Immature natural killer cell (primary cell): ENCODE measurements at regions not wholly inside any gene's neighbourhood (a gene's known extent, or its start where the extent isn't known, plus 50 kb on each side); places are given as distances from the start of the nearest gene placed in this dataset.

ENCODE experiments used
- DNase-seq, 3 donors: peaks; one replicate each; pipeline ENCODE4 v3.0.0; 2022; ENCODE audit warnings: mixed read lengths in 1 of 3
- H3K27ac Mint-ChIP-seq, 6 donors: one replicate each; pipeline ENCODE4 v1.8.0; 2020; ENCODE audit warnings: mixed read lengths in 6 of 6, mild to moderate bottlenecking in 5 of 6, inconsistent platforms in 4 of 6, moderate library complexity in 3 of 6
- H3K27me3 Mint-ChIP-seq, 3 donors: one replicate each; pipeline ENCODE4 v1.8.0; 2020 to 2021; ENCODE audit warnings: low read depth in 3 of 3, mild to moderate bottlenecking in 3 of 3, mixed read lengths in 3 of 3, moderate library complexity in 3 of 3, inconsistent platforms in 1 of 3
- H3K36me3 Mint-ChIP-seq, 3 donors: one replicate each; pipeline ENCODE4 v1.8.0; 2020; ENCODE audit warnings: mixed read lengths in 3 of 3, inconsistent platforms in 2 of 3, mild to moderate bottlenecking in 2 of 3
- H3K4me1 Mint-ChIP-seq, 2 donors: one replicate each; pipeline ENCODE4 v1.8.0; 2020; ENCODE audit warnings: inconsistent platforms in 2 of 2, mild to moderate bottlenecking in 2 of 2, mixed read lengths in 2 of 2, moderate library complexity in 1 of 2
- H3K4me3 Mint-ChIP-seq, 5 donors: one replicate each; pipeline ENCODE4 v1.8.0; 2020; ENCODE audit warnings: mild to moderate bottlenecking in 5 of 5, mixed read lengths in 5 of 5, inconsistent platforms in 3 of 5, moderate library complexity in 3 of 5
- H3K9me3 Mint-ChIP-seq, 6 donors: one replicate each; pipeline ENCODE4 v1.8.0; 2020; ENCODE audit warnings: mild to moderate bottlenecking in 6 of 6, mixed read lengths in 6 of 6, inconsistent platforms in 4 of 6, moderate library complexity in 3 of 6

DNA sequence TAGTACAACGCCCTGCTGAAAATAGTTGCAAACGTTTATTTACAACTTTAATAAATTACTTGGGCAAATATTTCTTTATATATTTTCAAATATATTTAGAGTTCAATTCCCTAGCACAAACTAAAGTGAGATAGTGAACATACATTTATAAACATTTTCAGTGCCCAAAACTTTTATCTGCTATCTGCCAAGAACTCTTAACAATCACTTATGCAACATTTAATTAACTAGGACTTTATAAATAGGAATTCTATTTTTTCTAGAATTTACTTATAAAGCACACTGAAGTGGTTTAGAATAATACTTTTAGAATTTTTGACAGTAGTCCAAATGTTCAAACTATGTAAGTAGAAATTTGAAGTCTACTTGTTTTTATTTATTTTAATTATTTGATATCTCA, 452.6 kb upstream of the RGS17 start:
- H3K36me3 Mint-ChIP-seq: peaks cover 0 to 3% (median 0%) of the 10 kb centered on the region in 3 donors
- peaks cover 0 to 2% (median 1%) of the 10 kb centered on the region in 3 donors for H3K27me3 Mint-ChIP-seq
- H3K9me3 Mint-ChIP-seq: peaks cover 4 to 12% (median 5%) of the 10 kb centered on the region in 6 donors
- H3K4me1 Mint-ChIP-seq: no peaks in the 10 kb centered on the region
- H3K27ac Mint-ChIP-seq: no peak overlapping the region
- no peak overlapping the region for H3K4me3 Mint-ChIP-seq
- no peak for DNase-seq

DNA sequence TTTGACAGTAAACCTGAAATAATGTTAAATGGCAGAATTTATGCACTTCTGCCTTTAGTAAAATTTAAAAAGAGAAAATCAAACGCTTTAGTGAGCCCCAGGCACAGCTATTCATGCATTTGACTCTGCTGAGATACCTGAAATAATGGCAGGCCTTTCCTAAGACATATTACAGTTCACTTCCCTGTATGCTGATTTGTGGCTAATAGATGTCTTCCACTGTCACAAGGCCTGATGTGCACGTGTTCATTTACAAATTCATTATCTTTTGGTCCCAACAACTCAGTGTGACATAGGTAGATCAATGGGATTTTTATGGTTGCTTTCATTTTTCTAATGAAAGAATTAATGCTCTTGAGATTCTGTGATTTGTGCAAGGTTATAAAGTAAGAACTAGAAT, 449.7 kb upstream of the RGS17 start:
- Mint-ChIP-seq H3K9me3 (peaks cover 0 to 22% (median 11%) of the 10 kb centered on the region in 6 donors), H3K36me3 (no peaks in the 10 kb centered on the region), H3K27me3 (peaks cover 0 to 2% (median 2%) of the 10 kb centered on the region in 3 donors), H3K4me3 (no peak overlapping the region), H3K4me1 (no peaks in the 10 kb centered on the region), H3K27ac (no peak overlapping the region)
- no peak for DNase-seq

DNA sequence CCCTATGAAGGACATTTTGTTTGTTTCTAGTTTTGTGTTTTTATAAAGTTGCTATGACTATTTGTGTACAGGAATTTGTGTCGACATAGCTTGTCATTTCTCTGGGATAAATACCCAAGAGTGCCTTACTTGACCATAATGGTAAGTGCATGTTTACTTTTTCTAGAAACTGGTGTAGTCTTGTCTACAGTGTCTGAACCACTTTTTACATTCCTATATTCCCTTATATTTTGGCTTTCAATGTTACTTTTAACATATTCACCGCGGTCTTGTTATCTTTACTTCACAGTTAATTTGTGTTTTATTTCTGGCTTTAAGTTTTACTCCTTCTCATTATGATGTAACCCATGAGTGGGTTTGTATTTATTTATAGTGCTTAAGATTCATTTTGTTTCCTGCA, 444.4 kb upstream of the RGS17 start:
- Mint-ChIP-seq H3K27me3 (peaks cover 0 to 2% (median 2%) of the 10 kb centered on the region in 3 donors), H3K27ac (no peak overlapping the region), H3K36me3 (no peaks in the 10 kb centered on the region), H3K4me3 (no peak overlapping the region), H3K9me3 (peaks cover 2 to 36% (median 12%) of the 10 kb centered on the region in 6 donors), H3K4me1 (no peaks in the 10 kb centered on the region)
- DNase-seq: no peak

DNA sequence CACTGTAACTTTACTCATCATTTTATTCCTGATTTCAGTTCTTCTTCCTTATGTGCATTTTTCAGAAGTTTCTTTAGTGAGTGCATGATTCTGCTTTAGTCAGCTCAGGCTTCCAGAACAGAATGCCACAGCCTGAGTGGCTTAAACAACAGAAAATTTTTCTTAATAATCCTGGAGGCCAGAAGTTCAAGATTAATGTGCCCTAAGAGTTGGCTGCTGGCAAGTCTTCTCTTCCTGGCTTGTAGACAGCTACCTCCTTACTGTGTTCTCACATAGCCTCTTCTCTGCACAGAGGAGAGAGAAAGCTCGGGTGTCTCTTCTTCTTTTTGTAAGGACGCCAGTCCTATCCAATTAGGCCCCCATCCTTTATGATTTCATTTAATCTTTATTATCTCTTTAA, 443.1 kb upstream of the RGS17 start:
- H3K27ac Mint-ChIP-seq: no peak overlapping the region
- DNase-seq: no peak
- H3K4me1 Mint-ChIP-seq: no peaks in the 10 kb centered on the region
- H3K9me3 Mint-ChIP-seq: peaks cover 2 to 36% (median 12%) of the 10 kb centered on the region in 6 donors
- no peaks in the 10 kb centered on the region for H3K36me3 Mint-ChIP-seq
- peaks cover 0 to 2% (median 0%) of the 10 kb centered on the region in 3 donors for H3K27me3 Mint-ChIP-seq
- H3K4me3 Mint-ChIP-seq: no peak overlapping the region

DNA sequence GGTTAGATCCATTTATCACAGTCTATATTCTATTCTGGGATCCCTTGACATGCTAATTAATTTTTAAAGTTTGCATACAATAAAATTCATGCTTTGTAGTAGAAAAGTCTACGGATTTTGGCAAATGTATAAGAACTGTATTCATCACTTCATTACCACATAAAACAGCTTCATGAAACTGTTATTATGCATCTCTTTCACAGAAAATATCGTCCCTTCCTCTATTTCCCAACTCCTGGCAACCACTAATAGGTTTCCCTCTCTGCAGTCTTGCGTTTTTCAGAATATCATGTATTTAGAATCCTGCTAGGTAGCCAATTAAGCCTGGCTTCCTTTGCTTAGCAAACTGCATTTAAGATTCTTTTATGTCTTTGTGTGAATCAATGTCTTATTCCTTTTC, 441.3 kb upstream of the RGS17 start:
- Mint-ChIP-seq H3K36me3 (no peaks in the 10 kb centered on the region), H3K27ac (no peak overlapping the region)

DNA sequence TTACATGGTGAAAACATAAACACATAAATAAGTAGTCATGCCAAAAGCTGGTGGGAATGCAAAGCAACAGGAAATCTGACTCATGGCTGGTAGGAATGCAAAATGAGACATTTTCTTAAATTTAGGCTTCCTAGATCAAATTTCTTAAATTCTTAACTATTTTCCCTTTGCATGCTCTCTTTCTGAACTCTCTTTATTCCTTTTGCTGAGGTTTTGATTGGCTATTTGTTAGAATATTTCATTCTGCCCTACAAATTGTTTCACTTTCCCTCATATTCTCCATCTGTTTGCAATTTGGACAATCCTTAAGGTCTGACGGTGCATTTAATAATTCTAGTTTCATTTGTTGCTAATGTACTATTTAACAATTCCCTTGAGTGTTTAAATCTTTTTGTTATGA, 437.5 kb upstream of the RGS17 start:
- Mint-ChIP-seq H3K4me1 (no peaks in the 10 kb centered on the region), H3K4me3 (no peak overlapping the region), H3K27ac (no peak overlapping the region), H3K27me3 (peaks cover 0 to 1% (median 0%) of the 10 kb centered on the region in 3 donors), H3K36me3 (no peaks in the 10 kb centered on the region), H3K9me3 (peaks cover 0 to 5% (median 0%) of the 10 kb centered on the region in 6 donors)
- no peak for DNase-seq

More for the DNA sequence above, 441.3 kb upstream of the RGS17 start:
- peaks cover 0 to 18% (median 7%) of the 10 kb centered on the region in 6 donors for H3K9me3 Mint-ChIP-seq
- no peaks in the 10 kb centered on the region for H3K27me3 Mint-ChIP-seq
- no peaks in the 10 kb centered on the region for H3K4me1 Mint-ChIP-seq
- H3K4me3 Mint-ChIP-seq: no peak overlapping the region
- no peak for DNase-seq

DNA sequence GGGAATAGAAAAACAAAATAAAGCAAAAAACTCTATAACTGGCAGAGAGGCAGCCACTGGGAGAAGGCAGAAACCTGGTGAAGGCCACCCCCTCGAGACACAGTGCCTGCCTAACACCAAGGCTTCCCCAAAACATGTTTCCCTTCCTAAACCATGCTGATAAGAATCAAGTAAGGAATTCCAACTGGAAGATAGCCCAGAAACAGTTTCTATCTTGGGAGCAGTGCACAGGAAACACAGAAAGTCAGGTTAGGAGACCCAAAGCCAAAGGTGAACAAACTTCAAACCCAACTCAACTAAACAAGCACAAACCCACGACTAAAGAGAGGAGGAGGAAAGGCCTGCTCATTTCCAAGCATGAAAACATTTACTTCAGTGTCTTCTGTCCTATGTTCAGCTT, 433.7 kb upstream of the RGS17 start:
- Mint-ChIP-seq H3K27ac (no peak overlapping the region), H3K4me3 (no peak overlapping the region), H3K27me3 (peaks cover 0 to 1% (median 0%) of the 10 kb centered on the region in 3 donors), H3K4me1 (no peaks in the 10 kb centered on the region), H3K9me3 (peaks cover 0 to 3% (median 0%) of the 10 kb centered on the region in 6 donors), H3K36me3 (no peaks in the 10 kb centered on the region)
- DNase-seq: no peak

DNA sequence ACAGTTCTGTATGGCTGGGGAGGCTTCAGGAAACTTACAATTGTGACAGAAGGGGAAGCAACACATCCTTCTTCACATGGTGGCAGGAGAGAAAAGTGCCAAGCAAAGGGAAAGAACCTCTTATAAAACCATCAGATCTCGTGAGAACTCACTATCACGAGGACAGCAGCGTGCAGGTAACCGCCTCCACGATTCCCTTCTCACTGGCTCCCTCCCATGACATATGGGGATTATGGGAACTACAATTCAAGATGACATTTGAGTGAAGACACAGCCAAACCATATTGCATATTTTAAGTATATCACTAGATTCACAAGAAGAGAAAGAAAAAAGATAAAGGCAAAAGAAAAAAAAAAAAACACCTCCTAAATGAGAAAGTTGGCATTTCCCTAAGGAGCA, 431.9 kb upstream of the RGS17 start:
- no peak for DNase-seq
- H3K4me3 Mint-ChIP-seq: no peak overlapping the region
- H3K9me3 Mint-ChIP-seq: peaks cover 0 to 3% (median 0%) of the 10 kb centered on the region in 6 donors
- no peaks in the 10 kb centered on the region for H3K4me1 Mint-ChIP-seq
- H3K36me3 Mint-ChIP-seq: no peaks in the 10 kb centered on the region
- peaks cover 0 to 1% (median 0%) of the 10 kb centered on the region in 3 donors for H3K27me3 Mint-ChIP-seq
- H3K27ac Mint-ChIP-seq: no peak overlapping the region

DNA sequence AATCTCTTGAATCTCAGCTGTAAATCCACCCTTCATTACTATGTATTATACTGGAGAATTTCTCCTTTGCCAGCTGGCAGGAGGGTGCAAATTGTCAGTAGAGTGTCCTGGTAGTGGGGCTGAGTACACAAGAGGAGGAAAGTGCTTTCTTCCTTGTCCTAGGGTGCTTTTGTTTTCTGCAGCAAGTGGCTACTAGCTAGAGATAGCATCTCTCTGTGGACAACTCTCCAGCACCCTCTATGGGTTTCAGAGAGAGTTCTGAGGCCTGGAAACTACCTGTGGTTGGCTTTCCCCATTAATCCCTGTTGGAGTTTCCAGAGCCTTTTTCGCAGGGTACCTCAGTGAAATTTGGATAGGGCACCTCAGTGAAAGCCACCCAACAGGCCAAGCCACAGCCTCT, 422.5 kb upstream of the RGS17 start:
- H3K4me3 Mint-ChIP-seq: no peak overlapping the region
- no peak for DNase-seq
- H3K9me3 Mint-ChIP-seq: peaks cover 0 to 24% (median under 1%) of the 10 kb centered on the region in 6 donors
- no peaks in the 10 kb centered on the region for H3K36me3 Mint-ChIP-seq
- H3K27me3 Mint-ChIP-seq: no peaks in the 10 kb centered on the region
- H3K27ac Mint-ChIP-seq: no peak overlapping the region
- no peaks in the 10 kb centered on the region for H3K4me1 Mint-ChIP-seq

DNA sequence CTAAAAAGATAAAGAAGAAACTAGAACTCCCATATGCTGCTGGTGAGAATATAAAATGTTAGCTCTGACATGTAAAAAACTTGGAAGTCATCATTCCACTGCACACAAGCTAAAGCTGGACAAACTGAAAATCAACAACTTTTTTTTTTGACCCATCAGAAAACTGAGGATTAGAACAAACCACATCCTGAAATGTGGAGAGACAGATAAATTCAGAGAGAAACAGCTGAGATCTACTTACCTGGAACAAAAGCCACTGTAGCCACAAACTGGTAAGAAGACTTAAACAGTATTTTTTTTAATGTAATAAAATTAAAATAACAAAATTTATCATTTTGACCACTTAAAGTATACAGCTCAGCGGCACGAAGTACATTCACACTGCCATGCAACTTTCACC, 408.5 kb upstream of the RGS17 start:
- Mint-ChIP-seq H3K4me3 (no peak overlapping the region), H3K36me3 (no peaks in the 10 kb centered on the region), H3K27ac (no peak overlapping the region), H3K4me1 (no peaks in the 10 kb centered on the region), H3K9me3 (peaks cover 0 to 18% (median 6%) of the 10 kb centered on the region in 6 donors), H3K27me3 (peaks cover 0 to 2% (median 0%) of the 10 kb centered on the region in 3 donors)
- DNase-seq: no peak

DNA sequence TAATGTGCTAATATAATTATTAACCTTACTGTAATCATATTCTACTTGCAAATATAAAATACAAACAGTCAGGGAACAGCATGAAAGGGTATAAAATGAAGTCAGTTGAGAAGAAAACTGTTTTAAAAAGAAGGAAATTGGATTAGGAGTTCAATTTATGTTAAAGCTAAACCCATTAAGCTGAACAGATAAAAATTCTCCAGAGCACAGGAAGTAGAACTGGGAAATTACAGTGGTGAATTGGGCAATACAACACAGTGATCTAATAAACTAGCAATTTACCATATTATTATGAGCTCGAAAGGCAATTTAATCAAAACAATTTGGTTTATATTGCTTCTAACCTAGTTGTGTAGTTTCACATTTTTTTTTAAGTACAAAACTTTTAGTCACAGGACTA, 407.4 kb upstream of the RGS17 start:
- no peak for DNase-seq
- no peaks in the 10 kb centered on the region for H3K4me1 Mint-ChIP-seq
- no peaks in the 10 kb centered on the region for H3K36me3 Mint-ChIP-seq
- H3K9me3 Mint-ChIP-seq: peaks cover 2 to 12% (median 5%) of the 10 kb centered on the region in 6 donors
- no peak overlapping the region for H3K4me3 Mint-ChIP-seq
- peaks cover 0 to 2% (median 0%) of the 10 kb centered on the region in 3 donors for H3K27me3 Mint-ChIP-seq
- no peak overlapping the region for H3K27ac Mint-ChIP-seq

DNA sequence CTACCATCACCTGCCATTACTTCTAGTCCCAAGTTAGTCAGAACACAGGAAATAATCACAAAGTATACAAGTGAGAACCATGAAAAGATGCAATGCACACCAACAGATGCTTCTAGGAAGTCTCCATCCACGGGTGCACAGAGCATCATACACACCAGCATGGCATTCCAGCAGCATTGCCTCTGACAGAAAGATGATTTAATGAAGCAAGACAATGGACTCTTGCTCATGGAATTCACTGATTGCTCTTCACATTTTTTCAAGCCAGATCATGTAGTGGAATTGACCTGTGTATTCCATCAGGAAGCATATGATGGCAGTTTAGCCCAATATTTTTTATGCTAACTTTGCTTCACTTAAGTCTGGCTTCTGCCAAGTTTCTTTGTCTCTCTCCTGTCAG, 406.3 kb upstream of the RGS17 start:
- Mint-ChIP-seq H3K9me3 (peaks cover 0 to 12% (median 2%) of the 10 kb centered on the region in 6 donors), H3K4me1 (no peaks in the 10 kb centered on the region), H3K27ac (no peak overlapping the region), H3K36me3 (no peaks in the 10 kb centered on the region), H3K4me3 (no peak overlapping the region), H3K27me3 (peaks cover 0 to 2% (median 0%) of the 10 kb centered on the region in 3 donors)
- no peak for DNase-seq

DNA sequence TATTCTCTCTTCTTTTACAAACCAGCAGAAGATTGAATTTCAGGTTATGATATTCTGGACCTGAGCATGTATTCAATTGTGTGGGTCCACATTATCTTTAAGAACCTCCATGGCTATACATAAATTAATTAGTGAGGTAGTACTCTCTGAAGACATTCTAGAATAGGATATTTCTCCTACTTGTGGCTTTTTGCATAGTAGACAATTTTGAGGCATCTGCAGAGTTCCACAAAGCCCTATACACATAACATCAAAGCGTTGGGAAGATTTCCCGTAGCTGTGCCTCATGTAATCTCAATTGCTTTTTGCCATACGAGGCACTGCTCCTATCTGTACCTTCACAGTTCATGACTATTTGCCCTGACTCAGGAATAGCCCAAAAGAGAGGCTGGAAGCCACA, 395.4 kb upstream of the RGS17 start:
- DNase-seq: no peak
- H3K4me1 Mint-ChIP-seq: no peaks in the 10 kb centered on the region
- H3K4me3 Mint-ChIP-seq: no peak overlapping the region
- peaks cover 0 to 17% (median 11%) of the 10 kb centered on the region in 6 donors for H3K9me3 Mint-ChIP-seq
- no peaks in the 10 kb centered on the region for H3K36me3 Mint-ChIP-seq
- no peak overlapping the region for H3K27ac Mint-ChIP-seq
- peaks cover 0 to 1% (median 0%) of the 10 kb centered on the region in 3 donors for H3K27me3 Mint-ChIP-seq

DNA sequence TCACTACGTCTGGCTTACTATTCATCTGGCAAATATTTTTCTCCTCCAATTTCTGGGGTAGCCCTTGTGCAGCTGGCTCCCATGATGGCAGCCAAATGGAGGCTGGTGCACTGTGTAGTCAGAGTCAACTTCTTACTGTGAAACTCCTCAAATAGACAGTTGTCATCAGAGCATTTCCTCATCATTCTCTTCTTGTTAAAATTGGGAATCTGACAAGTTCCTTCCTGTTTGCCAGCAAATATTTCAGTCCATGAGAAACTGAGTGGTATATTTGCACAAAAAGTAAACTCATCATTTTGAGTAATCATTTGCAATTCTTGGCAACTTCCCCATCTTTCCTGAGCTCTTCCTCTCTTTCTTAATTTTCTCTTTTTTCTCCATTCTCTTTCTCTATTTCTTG, 394.9 kb upstream of the RGS17 start:
- no peak for DNase-seq
- no peak overlapping the region for H3K4me3 Mint-ChIP-seq
- peaks cover 0 to 1% (median 0%) of the 10 kb centered on the region in 3 donors for H3K27me3 Mint-ChIP-seq
- H3K9me3 Mint-ChIP-seq: peaks cover 0 to 17% (median 11%) of the 10 kb centered on the region in 6 donors
- H3K27ac Mint-ChIP-seq: no peak overlapping the region
- H3K36me3 Mint-ChIP-seq: no peaks in the 10 kb centered on the region
- no peaks in the 10 kb centered on the region for H3K4me1 Mint-ChIP-seq

DNA sequence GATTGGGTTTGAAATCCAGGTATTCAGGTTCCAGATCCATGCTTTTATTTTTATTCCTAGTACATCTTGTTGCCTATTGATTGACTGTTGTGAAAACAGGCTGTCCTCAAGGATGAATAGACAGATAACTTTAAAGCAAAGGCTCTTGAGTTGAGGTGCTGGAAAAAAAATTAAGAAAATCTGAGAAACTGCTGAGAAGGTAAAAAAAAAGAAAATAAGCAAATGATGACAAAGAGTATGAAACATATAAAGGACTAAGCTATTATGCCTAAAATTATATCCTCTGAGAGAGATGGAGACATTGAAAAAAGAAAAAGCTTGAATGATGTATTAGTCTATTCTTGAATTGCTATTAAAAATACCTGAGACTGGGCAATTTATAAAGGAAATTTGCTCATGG, 392.3 kb upstream of the RGS17 start:
- H3K27me3 Mint-ChIP-seq: no peaks in the 10 kb centered on the region
- DNase-seq: no peak
- no peak overlapping the region for H3K27ac Mint-ChIP-seq
- H3K36me3 Mint-ChIP-seq: peaks cover 0 to 4% (median 3%) of the 10 kb centered on the region in 3 donors
- H3K4me3 Mint-ChIP-seq: no peak overlapping the region
- no peaks in the 10 kb centered on the region for H3K4me1 Mint-ChIP-seq
- H3K9me3 Mint-ChIP-seq: peaks cover 6 to 25% (median 15%) of the 10 kb centered on the region in 6 donors
